HUES6 (cell line): ENCODE measurements at regions not wholly inside any gene's neighbourhood (a gene's known extent, or its start where the extent isn't known, plus 50 kb on each side); places are given as distances from the start of the nearest gene placed in this dataset.
"Not testable (repeated sequence)": the region's sequence is repeated elsewhere in the genome, so short reads cannot be mapped to it uniquely, and the experiment has no call there.

Source experiments
- H3K27ac ChIP-seq: 2 replicates; pipeline ENCODE4 v1.7.0; 2013; ENCODE audit warnings: low read depth, mild to moderate bottlenecking, low read length, inconsistent platforms
- H3K27me3 ChIP-seq: 2 replicates; pipeline ENCODE4 v1.6.1; 2013; ENCODE audit warnings: low read length; ENCODE audit not compliant: control insufficient read depth, insufficient read depth
- H3K36me3 ChIP-seq: 2 replicates; pipeline ENCODE4 v1.6.1; 2013; ENCODE audit warnings: low read length; ENCODE audit not compliant: control insufficient read depth, insufficient read depth
- H3K4me1 ChIP-seq: 2 replicates; pipeline ENCODE4 v1.6.1; 2013; ENCODE audit warnings: low read length; ENCODE audit not compliant: control insufficient read depth, insufficient read depth
- H3K4me3 ChIP-seq: 2 replicates; pipeline ENCODE4 v1.5.1; 2013; ENCODE audit warnings: low read depth, low read length
- H3K9ac ChIP-seq: one replicate; pipeline ENCODE4 v1.6.1; 2013; ENCODE audit warnings: mild to moderate bottlenecking, low read length
- H3K9me3 ChIP-seq: 2 replicates; pipeline ENCODE4 v1.6.1; 2013; ENCODE audit warnings: low read depth, low read length; ENCODE audit not compliant: control insufficient read depth, insufficient read depth

- H3K27me3 ChIP-seq, H3K9ac ChIP-seq, H3K4me3 ChIP-seq, H3K9me3 ChIP-seq, H3K27ac ChIP-seq, H3K4me1 ChIP-seq, H3K36me3 ChIP-seq: not testable (repeated sequence)
Measured at GRCh38 chr16:88201611-88202010, 181.1 kb upstream of the ZNF469 start.

- Histone ChIP-seq H3K4me1 (no peaks in the 10 kb centered on the region), H3K36me3 (no peaks in the 10 kb centered on the region), H3K9ac (no peak overlapping the region)
Measured at GRCh38 chr16:88202207-88202745, 180.5 kb upstream of the ZNF469 start.

GRCh38 chr16:88202856-88203681 lies 179.7 kb upstream of the ZNF469 start:
- H3K27ac ChIP-seq, H3K36me3 ChIP-seq, H3K4me1 ChIP-seq, H3K9me3 ChIP-seq, H3K27me3 ChIP-seq, H3K9ac ChIP-seq, H3K4me3 ChIP-seq: not testable (repeated sequence)

More at GRCh38 chr16:88202207-88202745, 180.5 kb upstream of the ZNF469 start:
- Histone ChIP-seq H3K4me3 (no peak overlapping the region), H3K9me3 (no peaks in the 10 kb centered on the region), H3K27me3 (no peaks in the 10 kb centered on the region), H3K27ac (no peak overlapping the region)

GRCh38 chr16:88204131-88205110 lies 178.3 kb upstream of the ZNF469 start:
- not testable (repeated sequence) for H3K36me3 ChIP-seq, H3K4me3 ChIP-seq, H3K27ac ChIP-seq, H3K9me3 ChIP-seq, H3K27me3 ChIP-seq, H3K9ac ChIP-seq, H3K4me1 ChIP-seq

GRCh38 chr16:88205482-88205881 lies 177.3 kb upstream of the ZNF469 start:
- not testable (repeated sequence) for H3K9me3 ChIP-seq, H3K27me3 ChIP-seq, H3K4me1 ChIP-seq, H3K36me3 ChIP-seq, H3K4me3 ChIP-seq, H3K9ac ChIP-seq, H3K27ac ChIP-seq

GRCh38 chr16:88206006-88206405 lies 176.8 kb upstream of the ZNF469 start:
- not testable (repeated sequence) for H3K9me3 ChIP-seq, H3K27me3 ChIP-seq, H3K9ac ChIP-seq, H3K4me3 ChIP-seq, H3K4me1 ChIP-seq, H3K36me3 ChIP-seq, H3K27ac ChIP-seq

- H3K9me3 ChIP-seq, H3K27me3 ChIP-seq, H3K4me3 ChIP-seq, H3K4me1 ChIP-seq, H3K36me3 ChIP-seq, H3K27ac ChIP-seq, H3K9ac ChIP-seq: not testable (repeated sequence)
Measured at GRCh38 chr16:88206516-88206915, 176.2 kb upstream of the ZNF469 start.

- no peaks in the 10 kb centered on the region for H3K4me1 ChIP-seq
- H3K27ac ChIP-seq: no peak overlapping the region
- H3K9ac ChIP-seq: no peak overlapping the region
- no peaks in the 10 kb centered on the region for H3K36me3 ChIP-seq
- H3K4me3 ChIP-seq: no peak overlapping the region
- peaks cover 2% of the 10 kb centered on the region; the same call in 1 of the 2 replicates for H3K9me3 ChIP-seq
- no peaks in the 10 kb centered on the region for H3K27me3 ChIP-seq
Measured at GRCh38 chr16:88208112-88208511, 174.6 kb upstream of the ZNF469 start.

- not testable (repeated sequence) for H3K9me3 ChIP-seq, H3K4me1 ChIP-seq, H3K9ac ChIP-seq, H3K27me3 ChIP-seq, H3K4me3 ChIP-seq, H3K36me3 ChIP-seq, H3K27ac ChIP-seq
Measured at GRCh38 chr16:88208776-88209175, 174.0 kb upstream of the ZNF469 start.

GRCh38 chr16:88209579-88209978 lies 173.2 kb upstream of the ZNF469 start:
- not testable (repeated sequence) for H3K9ac ChIP-seq, H3K36me3 ChIP-seq, H3K27ac ChIP-seq, H3K27me3 ChIP-seq, H3K4me1 ChIP-seq, H3K9me3 ChIP-seq, H3K4me3 ChIP-seq

GRCh38 chr16:88213937-88214336 lies 168.8 kb upstream of the ZNF469 start:
- not testable (repeated sequence) for H3K27ac ChIP-seq, H3K4me1 ChIP-seq, H3K27me3 ChIP-seq, H3K36me3 ChIP-seq, H3K9ac ChIP-seq, H3K9me3 ChIP-seq, H3K4me3 ChIP-seq
